BE2C (cell line): ENCODE measurements at regions not wholly inside any gene's neighbourhood (a gene's known extent, or its start where the extent isn't known, plus 50 kb on each side); places are given as distances from the start of the nearest gene placed in this dataset.

Experiments used
- DNase-seq: peaks from one replicate; pipeline ENCODE4 v3.0.0-alpha.2; 2020
- H3K27me3 ChIP-seq: fragments of 250-450 bp; sonication (Bioruptor Pico); 2 replicates; pipeline ENCODE4 v1.5.1; 2020; ENCODE audit warnings: mild to moderate bottlenecking
- H3K36me3 ChIP-seq: fragments of 250-450 bp; sonication (Bioruptor Pico); 2 replicates; pipeline ENCODE4 v1.5.1; 2020; ENCODE audit warnings: mild to moderate bottlenecking
- H3K4me1 ChIP-seq: fragments of 250-450 bp; sonication (Bioruptor Pico); 2 replicates; pipeline ENCODE4 v1.5.1; 2020
- H3K4me3 ChIP-seq: 2 replicates; pipeline ENCODE4 v1.5.1; 2011; ENCODE audit warnings: low read depth, low read length
- H3K9me3 ChIP-seq: fragments of 250-450 bp; sonication (Bioruptor Pico); 2 replicates; pipeline ENCODE4 v1.5.1; 2020
- CTCF ChIP-seq: IDR thresholded peaks from 2 replicates; pipeline ENCODE4 v1.5.1; 2012; ENCODE audit warnings: mild to moderate bottlenecking, low read depth, low read length

- no peaks in the 10 kb centered on the region for H3K4me1 ChIP-seq
- no peaks in the 10 kb centered on the region for H3K27me3 ChIP-seq
- no peak for DNase-seq
- no peak for TF ChIP-seq CTCF
- H3K36me3 ChIP-seq: no peaks in the 10 kb centered on the region
- H3K9me3 ChIP-seq: no peaks in the 10 kb centered on the region
- H3K4me3 ChIP-seq: no peak overlapping the region
These were observed 965.7 kb downstream of the NCAM2 start for GRCh38 chr21:21963911-21964310.

GRCh38 chr21:21968810-21969209 is 970.6 kb downstream of the NCAM2 start:
- no peak overlapping the region for H3K4me3 ChIP-seq
- no peak for DNase-seq
- no peak for TF ChIP-seq CTCF
- no peaks in the 10 kb centered on the region for H3K9me3 ChIP-seq
- no peaks in the 10 kb centered on the region for H3K27me3 ChIP-seq
- H3K36me3 ChIP-seq: no peaks in the 10 kb centered on the region
- H3K4me1 ChIP-seq: no peaks in the 10 kb centered on the region

GRCh38 chr21:21969211-21969610 is 971.0 kb downstream of the NCAM2 start:
- H3K4me1 ChIP-seq: no peaks in the 10 kb centered on the region
- H3K36me3 ChIP-seq: no peaks in the 10 kb centered on the region
- TF ChIP-seq CTCF: no peak
- no peak for DNase-seq
- no peak overlapping the region for H3K4me3 ChIP-seq
- H3K27me3 ChIP-seq: no peaks in the 10 kb centered on the region
- no peaks in the 10 kb centered on the region for H3K9me3 ChIP-seq

GRCh38 chr21:21971384-21971783 is 973.2 kb downstream of the NCAM2 start:
- Histone ChIP-seq H3K27me3 (no peaks in the 10 kb centered on the region), H3K4me3 (no peak overlapping the region), H3K9me3 (no peaks in the 10 kb centered on the region), H3K4me1 (no peaks in the 10 kb centered on the region), H3K36me3 (no peaks in the 10 kb centered on the region)
- no peak for TF ChIP-seq CTCF
- no peak for DNase-seq

GRCh38 chr21:21973806-21974205 is 975.6 kb downstream of the NCAM2 start:
- Histone ChIP-seq H3K4me1 (no peaks in the 10 kb centered on the region), H3K4me3 (no peak overlapping the region), H3K9me3 (no peaks in the 10 kb centered on the region), H3K36me3 (no peaks in the 10 kb centered on the region), H3K27me3 (no peaks in the 10 kb centered on the region)
- DNase-seq: no peak
- no peak for TF ChIP-seq CTCF

- no peak for DNase-seq
- H3K9me3 ChIP-seq: no peaks in the 10 kb centered on the region
- no peaks in the 10 kb centered on the region for H3K27me3 ChIP-seq
- H3K4me3 ChIP-seq: no peak overlapping the region
- peaks cover 3% of the 10 kb centered on the region; the same call in 1 of the 2 replicates for H3K4me1 ChIP-seq
- no peak for TF ChIP-seq CTCF
- no peaks in the 10 kb centered on the region for H3K36me3 ChIP-seq
These were observed 998.7 kb downstream of the NCAM2 start for GRCh38 chr21:21996891-21997290.
